Bronchial epithelial cell (primary cell): ENCODE measurements at regions not wholly inside any gene's neighbourhood (a gene's known extent, or its start where the extent isn't known, plus 50 kb on each side); places are given as distances from the start of the nearest gene placed in this dataset.

ENCODE experiments used
- DNase-seq: peaks from one replicate; pipeline ENCODE4 v3.0.0-alpha.2; 2010; ENCODE audit warnings: low read depth
- FAIRE-seq: peaks from 2 replicates; lab custom pipeline; 2011; peaks lifted over from hg19 to GRCh38; lab: Jason Lieb, UNC
- H3K27me3 ChIP-seq: 2 replicates; pipeline ENCODE4 v1.5.1; 2011; ENCODE audit warnings: low read length; ENCODE audit not compliant: control insufficient read depth, insufficient read depth
- H3K36me3 ChIP-seq: 2 replicates; pipeline ENCODE4 v1.5.1; 2011; ENCODE audit warnings: low read length; ENCODE audit not compliant: control insufficient read depth, insufficient read depth
- H3K4me3 ChIP-seq: 2 replicates; pipeline ENCODE4 v1.5.1; 2011; ENCODE audit warnings: mild to moderate bottlenecking, low read depth, low read length, control low read depth
- TF ChIP-seq, protein P1 (sequence below): IDR thresholded peaks from 2 replicates; pipeline ENCODE4 v1.5.1; 2011; ENCODE audit warnings: mild to moderate bottlenecking, moderate library complexity, low read length, control low read depth, inconsistent platforms; ENCODE audit not compliant: insufficient read depth, severe bottlenecking

DNA sequence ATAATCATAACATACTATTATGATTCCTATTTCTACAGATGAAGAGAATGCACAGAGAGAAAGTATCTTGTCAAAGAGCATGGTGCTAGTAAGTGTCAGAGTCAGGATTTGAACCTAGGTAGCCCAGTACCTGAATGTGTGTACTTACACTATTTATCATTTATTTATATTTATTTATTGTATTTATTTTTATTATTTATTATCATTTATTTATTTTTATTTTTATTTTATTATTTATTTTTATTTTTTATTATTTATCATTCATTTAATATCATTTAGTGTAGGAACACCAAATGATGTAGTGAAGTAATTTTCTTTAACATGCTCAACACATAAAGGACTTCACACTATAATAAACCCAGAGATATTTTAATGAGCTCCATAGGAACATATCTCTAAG is 209.4 kb upstream of the ZFP42 start:
- H3K4me3 ChIP-seq: no peak overlapping the region
- H3K36me3 ChIP-seq: no peaks in the 10 kb centered on the region
- FAIRE-seq (no peak), DNase-seq (no peak)
- TF ChIP-seq, protein P1, sequence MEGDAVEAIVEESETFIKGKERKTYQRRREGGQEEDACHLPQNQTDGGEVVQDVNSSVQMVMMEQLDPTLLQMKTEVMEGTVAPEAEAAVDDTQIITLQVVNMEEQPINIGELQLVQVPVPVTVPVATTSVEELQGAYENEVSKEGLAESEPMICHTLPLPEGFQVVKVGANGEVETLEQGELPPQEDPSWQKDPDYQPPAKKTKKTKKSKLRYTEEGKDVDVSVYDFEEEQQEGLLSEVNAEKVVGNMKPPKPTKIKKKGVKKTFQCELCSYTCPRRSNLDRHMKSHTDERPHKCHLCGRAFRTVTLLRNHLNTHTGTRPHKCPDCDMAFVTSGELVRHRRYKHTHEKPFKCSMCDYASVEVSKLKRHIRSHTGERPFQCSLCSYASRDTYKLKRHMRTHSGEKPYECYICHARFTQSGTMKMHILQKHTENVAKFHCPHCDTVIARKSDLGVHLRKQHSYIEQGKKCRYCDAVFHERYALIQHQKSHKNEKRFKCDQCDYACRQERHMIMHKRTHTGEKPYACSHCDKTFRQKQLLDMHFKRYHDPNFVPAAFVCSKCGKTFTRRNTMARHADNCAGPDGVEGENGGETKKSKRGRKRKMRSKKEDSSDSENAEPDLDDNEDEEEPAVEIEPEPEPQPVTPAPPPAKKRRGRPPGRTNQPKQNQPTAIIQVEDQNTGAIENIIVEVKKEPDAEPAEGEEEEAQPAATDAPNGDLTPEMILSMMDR: no peak
- H3K27me3 ChIP-seq: no peaks in the 10 kb centered on the region

DNA sequence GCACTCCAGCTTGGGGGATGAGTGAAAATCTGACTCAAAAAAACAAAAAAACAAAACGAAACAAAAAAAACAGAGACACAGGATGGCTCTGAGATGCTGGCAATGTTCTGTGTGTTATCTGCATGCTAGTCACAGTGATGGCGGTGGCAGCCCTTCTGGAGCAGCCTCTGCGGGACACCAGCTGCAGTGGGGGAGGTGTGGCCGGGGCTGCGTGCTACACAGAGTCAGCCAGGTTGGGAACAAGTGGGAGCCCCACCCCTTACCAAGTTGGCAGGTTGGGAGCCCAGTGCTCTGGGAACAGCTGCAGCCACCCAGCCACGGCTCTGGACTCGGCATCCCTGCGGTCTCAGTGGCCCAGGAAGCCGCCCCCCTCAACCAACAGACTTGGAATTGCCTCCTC is 206.5 kb upstream of the ZFP42 start:
- no peaks in the 10 kb centered on the region for H3K36me3 ChIP-seq
- DNase-seq: no peak
- no peak overlapping the region for H3K4me3 ChIP-seq
- TF ChIP-seq, protein P1: no peak
- no peak for FAIRE-seq
- no peaks in the 10 kb centered on the region for H3K27me3 ChIP-seq

- no peaks in the 10 kb centered on the region for H3K36me3 ChIP-seq
- H3K4me3 ChIP-seq: no peak overlapping the region
- TF ChIP-seq, protein P1: no peak
- H3K27me3 ChIP-seq: no peaks in the 10 kb centered on the region
- no peak for FAIRE-seq
- no peak for DNase-seq
Measured at GRCh38 chr4:187795737-187796136, 199.8 kb upstream of the ZFP42 start.

- no peak overlapping the region for H3K4me3 ChIP-seq
- FAIRE-seq: no peak
- H3K27me3 ChIP-seq: no peaks in the 10 kb centered on the region
- DNase-seq: no peak
- TF ChIP-seq, protein P1: no peak
- H3K36me3 ChIP-seq: no peaks in the 10 kb centered on the region
Measured at GRCh38 chr4:187798385-187798784, 197.2 kb upstream of the ZFP42 start.

- no peak for FAIRE-seq
- Histone ChIP-seq H3K4me3 (no peak overlapping the region), H3K36me3 (no peaks in the 10 kb centered on the region), H3K27me3 (no peaks in the 10 kb centered on the region)
- TF ChIP-seq, protein P1: no peak
- no peak for DNase-seq
Measured at GRCh38 chr4:187799735-187800134, 195.8 kb upstream of the ZFP42 start.

- Histone ChIP-seq H3K27me3 (no peaks in the 10 kb centered on the region), H3K4me3 (no peak overlapping the region), H3K36me3 (no peaks in the 10 kb centered on the region)
- TF ChIP-seq, protein P1: no peak
- no peak for DNase-seq
- FAIRE-seq: no peak
Measured at GRCh38 chr4:187811591-187811990, 184.0 kb upstream of the ZFP42 start.
